GM23338 (cell line): ENCODE measurements at regions not wholly inside any gene's neighbourhood (a gene's known extent, or its start where the extent isn't known, plus 50 kb on each side); places are given as distances from the start of the nearest gene placed in this dataset.

Experiments used
- ATAC-seq: fragments of 200-7000 bp; cut with Tn5 transposase; 3 replicates; pipeline ENCODE4 v1.9.1; 2020
- DNase-seq: peaks from one replicate; pipeline ENCODE4 v3.0.0-alpha.2; 2015; ENCODE audit warnings: low spot score
- H2AFZ ChIP-seq: fragments of 200-600 bp; sonication (generic); 2 replicates; pipeline ENCODE4 v1.8.0; 2016; ENCODE audit warnings: antibody characterized with exemption, mild to moderate bottlenecking, moderate library complexity
- H3F3A ChIP-seq: fragments of 200-600 bp; sonication (generic); replicated peaks from 2 replicates; pipeline ENCODE4 v1.8.0; 2017; ENCODE audit warnings: antibody characterized with exemption, mixed run types, low read depth
- H3K27ac ChIP-seq: fragments of 200-600 bp; sonication (generic); 2 replicates; pipeline ENCODE4 v1.6.1; 2016; ENCODE audit warnings: low read depth
- H3K27me3 ChIP-seq: fragments of 200-600 bp; sonication (generic); 2 replicates; pipeline ENCODE4 v1.8.0; 2016; ENCODE audit warnings: mild to moderate bottlenecking, mixed run types, moderate library complexity; ENCODE audit not compliant: insufficient read depth
- H3K36me3 ChIP-seq: fragments of 200-600 bp; sonication (generic); 2 replicates; pipeline ENCODE4 v1.8.0; 2016; ENCODE audit warnings: mild to moderate bottlenecking; ENCODE audit not compliant: insufficient read depth
- H3K4me1 ChIP-seq: fragments of 200-600 bp; sonication (generic); 2 replicates; pipeline ENCODE4 v1.8.0; 2016; ENCODE audit warnings: mild to moderate bottlenecking, moderate library complexity; ENCODE audit not compliant: insufficient read depth
- H3K4me2 ChIP-seq: fragments of 200-600 bp; sonication (generic); 2 replicates; pipeline ENCODE4 v1.7.1; 2017; ENCODE audit warnings: mixed run types
- H3K4me3 ChIP-seq: fragments of 200-600 bp; sonication (generic); 2 replicates; pipeline ENCODE4 v1.6.1; 2016; ENCODE audit warnings: mixed run types
- H3K79me2 ChIP-seq: fragments of 200-600 bp; sonication (generic); replicated peaks from 2 replicates; pipeline ENCODE4 v1.8.0; 2017; ENCODE audit warnings: mild to moderate bottlenecking; ENCODE audit not compliant: insufficient read depth
- H3K9me2 ChIP-seq: fragments of 200-600 bp; sonication (generic); 2 replicates; pipeline ENCODE4 v1.8.0; 2017; ENCODE audit not compliant: insufficient read depth
- H4K20me1 ChIP-seq: fragments of 200-600 bp; sonication (generic); replicated peaks from 2 replicates; pipeline ENCODE4 v1.8.0; 2017; ENCODE audit warnings: mild to moderate bottlenecking; ENCODE audit not compliant: insufficient read depth
- H3K27ac Mint-ChIP-seq: 2 replicates; pipeline ENCODE4 v1.8.0; 2020; ENCODE audit warnings: inconsistent platforms, mild to moderate bottlenecking, moderate library complexity, mixed read lengths
- H3K27me3 Mint-ChIP-seq: 3 replicates; pipeline ENCODE4 v1.8.0; 2022; ENCODE audit warnings: low read depth, mild to moderate bottlenecking, moderate library complexity, mixed read lengths, inconsistent platforms; ENCODE audit not compliant: insufficient read depth, poor library complexity
- H3K36me3 Mint-ChIP-seq: 3 replicates; pipeline ENCODE4 v1.8.0; 2021; ENCODE audit warnings: low read depth, mild to moderate bottlenecking, inconsistent platforms, moderate library complexity, mixed read lengths
- H3K4me1 Mint-ChIP-seq: 3 replicates; pipeline ENCODE4 v1.8.0; 2020; ENCODE audit warnings: mild to moderate bottlenecking, inconsistent platforms, mixed read lengths
- H3K4me3 Mint-ChIP-seq: 3 replicates; pipeline ENCODE4 v1.8.0; 2021; ENCODE audit warnings: moderate library complexity, mild to moderate bottlenecking, inconsistent platforms, mixed read lengths
- H3K9me3 Mint-ChIP-seq: 3 replicates; pipeline ENCODE4 v1.8.0; 2020; ENCODE audit warnings: moderate library complexity, mild to moderate bottlenecking, inconsistent platforms, mixed read lengths
- CREB1 ChIP-seq: fragments of 250-450 bp; sonication (Bioruptor Pico); IDR thresholded peaks from 2 replicates; pipeline ENCODE4 v1.5.0; 2020; ENCODE audit warnings: low read depth, mild to moderate bottlenecking, moderate library complexity
- CTCF ChIP-seq, 2 experiments: fragments of 200-600 bp in 1 of 2; sonication (generic) in 1 of 2; conservative IDR thresholded peaks; 2 replicates each; pipeline versions ENCODE4 v1.5.1 to v1.6.1; 2016 to 2017; ENCODE audit warnings: antibody characterized with exemption in 2 of 2, low read depth in 2 of 2, mild to moderate bottlenecking in 2 of 2, moderate library complexity in 1 of 2
- EZH2 ChIP-seq: fragments of 200-600 bp; sonication (generic); IDR thresholded peaks from one replicate; pipeline ENCODE4 v1.8.0; 2017; ENCODE audit warnings: antibody characterized with exemption, mild to moderate bottlenecking, low read depth; ENCODE audit not compliant: unreplicated experiment
- EZH2phosphoT487 ChIP-seq: fragments of 200-600 bp; sonication (generic); IDR thresholded peaks from one replicate; pipeline ENCODE4 v1.8.1; 2018; ENCODE audit warnings: antibody characterized with exemption; ENCODE audit not compliant: unreplicated experiment
- JUNB ChIP-seq: IDR thresholded peaks from one replicate; pipeline ENCODE4 v1.6.1; 2016; ENCODE audit warnings: antibody characterized with exemption; ENCODE audit not compliant: unreplicated experiment
- NANOG ChIP-seq: IDR thresholded peaks from 2 replicates; pipeline ENCODE4 v1.6.1; 2016; ENCODE audit warnings: antibody characterized with exemption, borderline replicate concordance
- POLR2AphosphoS5 ChIP-seq: IDR thresholded peaks from 2 replicates; pipeline ENCODE4 v1.6.1; 2016; ENCODE audit warnings: antibody characterized with exemption, low read depth
- REST ChIP-seq: IDR thresholded peaks from one replicate; pipeline ENCODE4 v1.6.1; 2018; ENCODE audit warnings: antibody characterized with exemption; ENCODE audit not compliant: unreplicated experiment
- ZNF114 ChIP-seq: fragments of 250-450 bp; sonication (Bioruptor Pico); IDR thresholded peaks from 2 replicates; pipeline ENCODE4 v1.5.0; 2020; ENCODE audit warnings: mild to moderate bottlenecking, moderate library complexity
- ZNF331 ChIP-seq: fragments of 250-450 bp; sonication (Bioruptor Pico); IDR thresholded peaks from 2 replicates; pipeline ENCODE4 v1.5.0; 2020; ENCODE audit warnings: low read depth, mild to moderate bottlenecking, moderate library complexity
- ZNF462 ChIP-seq: fragments of 250-450 bp; sonication (Bioruptor Pico); IDR thresholded peaks from 2 replicates; pipeline ENCODE4 v1.5.0; 2020; ENCODE audit warnings: mild to moderate bottlenecking, moderate library complexity

- H3F3A ChIP-seq, result no peaks in the 10 kb centered on the region
- H3K27ac Mint-ChIP-seq, result no peak overlapping the region
- no peaks in the 10 kb centered on the region for H3K36me3 Mint-ChIP-seq
- H3K4me1 Mint-ChIP-seq, result peaks cover 12% of the 10 kb centered on the region
- no peaks in the 10 kb centered on the region for H3K79me2 ChIP-seq
- ATAC-seq (no peak), DNase-seq (peak; percentile 28)
- H3K27ac ChIP-seq, result no peak overlapping the region
- TF ChIP-seq JUNB, result no peak
- no peak for TF ChIP-seq CTCF (conservative IDR thresholded peaks at IDR 0.05; ENCODE audit: low read depth in 2 of 2)
- no peak for TF ChIP-seq ZNF331 (CRISPR knock-in tag)
- TF ChIP-seq ZNF462 (CRISPR knock-in tag), result no peak
- no peak for TF ChIP-seq POLR2AphosphoS5
- TF ChIP-seq REST, result no peak
- no peak for TF ChIP-seq CREB1 (CRISPR knock-in tag)
- no peak for TF ChIP-seq NANOG
- no peak for TF ChIP-seq ZNF114
- TF ChIP-seq EZH2, result no peak
- no peak for TF ChIP-seq EZH2phosphoT487
- no peaks in the 10 kb centered on the region for H3K27me3 ChIP-seq
- H3K9me3 Mint-ChIP-seq, result no peaks in the 10 kb centered on the region; the same call in 2 of the 3 replicates
- no peak overlapping the region for H3K4me3 Mint-ChIP-seq
- no peaks in the 10 kb centered on the region for H3K36me3 ChIP-seq
- no peak overlapping the region for H2AFZ ChIP-seq
- H3K27me3 Mint-ChIP-seq, result peaks cover 15% of the 10 kb centered on the region
- H3K9me2 ChIP-seq, result no peaks in the 10 kb centered on the region
- H3K4me3 ChIP-seq, result no peak overlapping the region
- peaks cover 4% of the 10 kb centered on the region; the same call in 1 of the 2 replicates for H3K4me1 ChIP-seq
- no peaks in the 10 kb centered on the region for H4K20me1 ChIP-seq
- H3K4me2 ChIP-seq, result no peak overlapping the region
Observed at GRCh38 chr16:87174061-87174460, 143.1 kb downstream of the C16orf95 start.
